ENCODE measurements at regions not wholly inside any gene's neighbourhood (a gene's known extent, or its start where the extent isn't known, plus 50 kb on each side); places are given as distances from the start of the nearest gene placed in this dataset.

GRCh38 chr2:83003555-83003954 lies 1455.5 kb downstream of the SUCLG1 start:
- TF ChIP-seq CTCF (conservative IDR thresholded peaks at IDR 0.05; ENCODE audit: low read length) (no peak), EZH2phosphoT487 (IDR thresholded peaks at IDR 0.05; ENCODE audit: borderline replicate concordance) (no peak)

Data from Loucy (cell line).